ENCODE measurements at regions not wholly inside any gene's neighbourhood (a gene's known extent, or its start where the extent isn't known, plus 50 kb on each side); places are given as distances from the start of the nearest gene placed in this dataset.
A peak's percentile ranks its signal among the peaks of the same experiment; 100 is the strongest.

DNA sequence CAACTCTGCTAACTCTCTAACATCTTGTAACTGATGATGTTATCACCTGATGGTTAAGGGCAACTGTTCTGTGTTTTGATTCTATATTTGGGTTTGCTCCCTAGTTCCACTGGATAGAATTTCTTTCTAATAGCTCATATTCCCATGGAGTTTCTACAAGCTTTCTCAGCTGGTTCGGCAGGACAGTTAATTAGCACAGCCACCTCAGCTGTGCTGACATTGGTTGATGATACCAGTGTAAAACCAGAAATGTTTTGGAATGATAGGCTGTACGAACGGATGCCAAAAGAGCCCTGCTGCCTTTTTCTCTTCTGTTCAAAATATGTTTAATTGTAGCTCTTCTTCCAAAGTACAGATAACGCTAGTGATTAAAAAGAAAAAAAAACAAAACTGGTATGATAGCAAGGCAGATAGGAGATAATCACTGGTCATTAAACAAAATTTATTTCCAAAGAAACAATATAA, 440.5 kb upstream of the ZNF608 start:
- no peak for DNase-seq
- no peaks in the 10 kb centered on the region for H3K36me3 ChIP-seq (ENCODE audit: low read depth)
- ATAC-seq = no peak
- no peak overlapping the region for H3K4me3 ChIP-seq
- no peaks in the 10 kb centered on the region for H3K9me3 ChIP-seq
- no peaks in the 10 kb centered on the region for H3K4me1 ChIP-seq (ENCODE audit: low read depth)
- TF ChIP-seq, protein P1, sequence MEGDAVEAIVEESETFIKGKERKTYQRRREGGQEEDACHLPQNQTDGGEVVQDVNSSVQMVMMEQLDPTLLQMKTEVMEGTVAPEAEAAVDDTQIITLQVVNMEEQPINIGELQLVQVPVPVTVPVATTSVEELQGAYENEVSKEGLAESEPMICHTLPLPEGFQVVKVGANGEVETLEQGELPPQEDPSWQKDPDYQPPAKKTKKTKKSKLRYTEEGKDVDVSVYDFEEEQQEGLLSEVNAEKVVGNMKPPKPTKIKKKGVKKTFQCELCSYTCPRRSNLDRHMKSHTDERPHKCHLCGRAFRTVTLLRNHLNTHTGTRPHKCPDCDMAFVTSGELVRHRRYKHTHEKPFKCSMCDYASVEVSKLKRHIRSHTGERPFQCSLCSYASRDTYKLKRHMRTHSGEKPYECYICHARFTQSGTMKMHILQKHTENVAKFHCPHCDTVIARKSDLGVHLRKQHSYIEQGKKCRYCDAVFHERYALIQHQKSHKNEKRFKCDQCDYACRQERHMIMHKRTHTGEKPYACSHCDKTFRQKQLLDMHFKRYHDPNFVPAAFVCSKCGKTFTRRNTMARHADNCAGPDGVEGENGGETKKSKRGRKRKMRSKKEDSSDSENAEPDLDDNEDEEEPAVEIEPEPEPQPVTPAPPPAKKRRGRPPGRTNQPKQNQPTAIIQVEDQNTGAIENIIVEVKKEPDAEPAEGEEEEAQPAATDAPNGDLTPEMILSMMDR (IDR thresholded peaks at IDR 0.05) = no peak
- intact Hi-C loops (cut with DNase I, micrococcal nuclease) = no loop called here

DNA sequence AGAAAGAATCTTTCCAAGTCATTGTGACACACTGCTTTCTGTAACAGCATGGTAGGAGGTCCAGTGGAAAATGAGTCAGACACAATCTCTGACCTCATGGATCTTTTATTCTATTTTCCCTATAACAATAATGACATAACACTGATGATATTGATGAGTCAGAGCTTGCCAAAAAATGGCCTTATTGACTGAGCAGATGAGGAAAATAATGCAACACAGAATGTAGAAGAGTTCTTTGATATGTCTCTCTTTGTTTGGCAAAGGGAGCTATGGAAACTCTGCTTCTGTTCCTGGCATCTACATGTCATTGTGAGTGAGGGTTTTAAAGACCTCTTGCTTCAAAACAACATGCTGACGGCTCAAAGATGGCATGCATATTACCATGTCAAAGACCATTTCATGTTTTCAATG, 443.1 kb upstream of the ZNF608 start:
- Histone ChIP-seq H3K9me3 (no peaks in the 10 kb centered on the region), H3K4me3 (no peak overlapping the region), H3K36me3 (ENCODE audit: low read depth) (no peaks in the 10 kb centered on the region), H3K4me1 (ENCODE audit: low read depth) (no peaks in the 10 kb centered on the region)
- TF ChIP-seq, protein P1 (IDR thresholded peaks at IDR 0.05) = no peak
- DNase-seq = no peak
- intact Hi-C loops (cut with DNase I, micrococcal nuclease) = no loop called here
- ATAC-seq = no peak

DNA sequence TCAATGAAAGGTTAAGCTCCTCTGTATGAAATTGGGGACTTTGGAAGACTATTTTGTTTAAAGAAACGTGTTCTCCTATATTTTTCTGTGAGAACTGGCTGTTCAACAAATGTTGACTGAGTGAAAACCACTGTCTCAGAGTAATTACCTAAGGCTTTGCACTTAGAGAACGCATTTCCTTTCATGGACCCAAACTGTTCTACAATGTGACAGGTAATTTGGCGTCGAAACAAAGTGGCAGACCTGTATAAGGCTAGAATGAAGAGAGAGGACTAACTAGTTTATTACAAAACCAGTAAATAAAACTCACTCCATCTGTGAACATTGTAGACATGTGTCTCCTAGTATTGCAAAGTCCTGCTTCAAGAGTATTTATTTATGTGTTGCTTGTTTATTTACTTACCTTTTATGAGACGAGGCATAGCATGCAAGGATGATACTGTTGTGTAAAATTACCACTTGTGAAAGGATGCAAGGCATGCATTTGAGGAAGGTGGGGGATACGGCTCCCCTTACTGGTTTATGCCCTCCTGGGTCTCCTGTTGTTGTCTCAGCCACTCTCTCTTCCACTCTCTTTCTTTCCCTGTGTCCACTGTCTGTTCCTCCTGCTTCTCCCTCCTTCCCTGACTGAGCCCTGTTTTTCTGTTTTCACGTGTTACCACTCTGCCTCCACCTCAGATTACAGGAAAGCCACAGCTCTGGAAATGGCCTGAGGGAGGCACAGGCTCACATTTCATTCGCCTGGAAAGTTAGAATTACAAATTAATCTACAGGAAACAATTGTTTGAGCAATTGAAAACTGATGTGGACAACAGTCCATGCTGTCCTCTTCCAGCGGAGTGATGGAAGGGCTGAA, 444.0 kb upstream of the ZNF608 start:
- no peak for DNase-seq
- TF ChIP-seq, protein P1 (IDR thresholded peaks at IDR 0.05) = no peak
- no peaks in the 10 kb centered on the region for H3K9me3 ChIP-seq

DNA sequence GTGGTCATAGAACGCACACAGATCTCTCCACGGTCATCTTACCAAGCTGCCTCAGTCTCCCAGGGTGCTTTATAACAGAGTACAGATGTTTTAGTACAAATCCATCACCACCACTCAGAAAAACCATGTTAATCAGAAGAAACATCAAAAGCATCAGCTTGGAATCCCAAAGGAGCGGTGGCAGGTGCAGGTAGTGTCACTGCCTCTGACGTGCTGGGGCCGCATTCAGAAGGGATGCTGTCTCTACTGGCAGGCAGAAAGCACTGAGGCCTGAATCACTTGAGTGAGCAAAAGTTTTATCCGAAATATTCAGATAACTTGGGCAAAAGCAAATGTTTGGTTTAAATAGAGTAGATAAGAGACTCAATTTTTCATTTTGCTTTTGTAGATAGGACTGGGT, 448.4 kb upstream of the ZNF608 start:
- intact Hi-C loops (cut with DNase I, micrococcal nuclease) = no loop called here
- Histone ChIP-seq H3K9me3 (no peaks in the 10 kb centered on the region), H3K4me3 (no peak overlapping the region), H3K36me3 (ENCODE audit: low read depth) (no peaks in the 10 kb centered on the region), H3K4me1 (ENCODE audit: low read depth) (peaks cover 4% of the 10 kb centered on the region)
- DNase-seq (no peak), ATAC-seq (no peak)
- TF ChIP-seq, protein P1 (IDR thresholded peaks at IDR 0.05) = no peak

More for the DNA sequence above, 444.0 kb upstream of the ZNF608 start:
- intact Hi-C loops (cut with DNase I, micrococcal nuclease) = no loop called here
- Histone ChIP-seq H3K36me3 (ENCODE audit: low read depth) (no peaks in the 10 kb centered on the region), H3K4me3 (no peak overlapping the region), H3K4me1 (ENCODE audit: low read depth) (no peaks in the 10 kb centered on the region)
- ATAC-seq = no peak

DNA sequence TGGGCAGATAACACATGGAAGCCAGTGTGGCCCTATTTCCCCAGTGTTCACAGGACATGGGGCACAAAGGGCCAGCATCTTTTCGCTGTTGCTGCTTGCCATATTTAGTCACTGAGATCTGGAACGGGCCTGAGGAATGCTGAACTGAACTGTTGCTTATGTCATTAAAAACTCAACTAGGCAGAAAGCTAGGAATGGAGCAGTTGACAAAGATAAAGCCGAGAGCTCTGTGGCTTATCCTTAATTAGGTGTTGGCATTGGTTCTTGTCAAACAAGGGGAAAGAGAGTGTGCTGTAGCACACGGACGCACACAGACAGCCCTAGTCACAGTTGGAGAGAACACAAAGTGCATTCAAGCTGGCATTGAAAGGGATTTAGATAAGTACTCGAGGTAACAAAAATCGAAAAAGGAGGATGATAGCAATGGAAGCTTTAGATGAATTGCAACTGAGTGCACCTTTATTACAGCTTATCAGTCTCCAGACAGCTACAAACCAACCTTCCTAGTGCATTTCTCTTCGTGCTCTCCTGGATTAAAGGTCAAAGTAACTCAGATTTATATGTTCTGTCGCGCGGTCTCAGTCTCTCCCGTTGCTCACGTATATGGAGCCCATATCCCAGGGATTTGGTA, 450.2 kb upstream of the ZNF608 start:
- Histone ChIP-seq H3K4me1 (ENCODE audit: low read depth) (peaks cover 4% of the 10 kb centered on the region), H3K4me3 (no peak overlapping the region), H3K36me3 (ENCODE audit: low read depth) (no peaks in the 10 kb centered on the region), H3K9me3 (no peaks in the 10 kb centered on the region)
- DNase-seq (no peak), ATAC-seq (peak; percentile 62)
- intact Hi-C loops (cut with DNase I, micrococcal nuclease) = no loop called here
- TF ChIP-seq, protein P1 (IDR thresholded peaks at IDR 0.05) = no peak

Measured in mucosa of descending colon (tissue), 3 donors.